ENCODE measurements at regions not wholly inside any gene's neighbourhood (a gene's known extent, or its start where the extent isn't known, plus 50 kb on each side); places are given as distances from the start of the nearest gene placed in this dataset.

DNA sequence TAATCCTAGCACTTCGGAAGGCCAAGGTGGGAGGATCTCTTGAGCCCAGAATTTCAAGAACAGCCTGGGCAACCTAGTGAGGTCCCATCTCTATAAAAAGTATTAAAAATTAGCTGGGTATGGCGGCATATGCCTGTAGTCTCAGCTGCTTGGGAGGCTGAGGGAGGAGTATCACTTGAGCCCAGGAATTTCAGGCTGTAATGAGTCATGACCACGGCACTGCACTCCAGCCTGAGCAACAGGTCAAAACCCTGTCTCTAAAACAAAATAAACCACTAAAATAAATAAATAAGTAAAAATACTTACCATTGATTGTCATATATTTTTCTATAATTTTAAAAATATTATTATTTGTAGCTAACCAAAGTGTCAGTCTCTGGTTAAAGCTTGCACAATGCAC is 315.6 kb upstream of the SMIM31 start:
- no peak overlapping the region for H3K27ac ChIP-seq
- no peaks in the 10 kb centered on the region for H3K4me1 ChIP-seq (ENCODE audit: control insufficient read depth in 1 of 2, low read depth in 2 of 2)
- TF ChIP-seq, protein P1, sequence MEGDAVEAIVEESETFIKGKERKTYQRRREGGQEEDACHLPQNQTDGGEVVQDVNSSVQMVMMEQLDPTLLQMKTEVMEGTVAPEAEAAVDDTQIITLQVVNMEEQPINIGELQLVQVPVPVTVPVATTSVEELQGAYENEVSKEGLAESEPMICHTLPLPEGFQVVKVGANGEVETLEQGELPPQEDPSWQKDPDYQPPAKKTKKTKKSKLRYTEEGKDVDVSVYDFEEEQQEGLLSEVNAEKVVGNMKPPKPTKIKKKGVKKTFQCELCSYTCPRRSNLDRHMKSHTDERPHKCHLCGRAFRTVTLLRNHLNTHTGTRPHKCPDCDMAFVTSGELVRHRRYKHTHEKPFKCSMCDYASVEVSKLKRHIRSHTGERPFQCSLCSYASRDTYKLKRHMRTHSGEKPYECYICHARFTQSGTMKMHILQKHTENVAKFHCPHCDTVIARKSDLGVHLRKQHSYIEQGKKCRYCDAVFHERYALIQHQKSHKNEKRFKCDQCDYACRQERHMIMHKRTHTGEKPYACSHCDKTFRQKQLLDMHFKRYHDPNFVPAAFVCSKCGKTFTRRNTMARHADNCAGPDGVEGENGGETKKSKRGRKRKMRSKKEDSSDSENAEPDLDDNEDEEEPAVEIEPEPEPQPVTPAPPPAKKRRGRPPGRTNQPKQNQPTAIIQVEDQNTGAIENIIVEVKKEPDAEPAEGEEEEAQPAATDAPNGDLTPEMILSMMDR (IDR thresholded peaks at IDR 0.05) = no peak
- DNase-seq (ENCODE audit: low spot score) (no peak), ATAC-seq (ENCODE audit: insufficient number of reproducible peaks, low FRiP score, low read depth) (no peak)
- no peaks in the 10 kb centered on the region for H3K9me3 ChIP-seq
- no peaks in the 10 kb centered on the region for H3K36me3 ChIP-seq
- no peak overlapping the region for H3K4me3 ChIP-seq
- H3K27me3 ChIP-seq (replicated peaks; ENCODE audit: insufficient read depth) = no peaks in the 10 kb centered on the region

DNA sequence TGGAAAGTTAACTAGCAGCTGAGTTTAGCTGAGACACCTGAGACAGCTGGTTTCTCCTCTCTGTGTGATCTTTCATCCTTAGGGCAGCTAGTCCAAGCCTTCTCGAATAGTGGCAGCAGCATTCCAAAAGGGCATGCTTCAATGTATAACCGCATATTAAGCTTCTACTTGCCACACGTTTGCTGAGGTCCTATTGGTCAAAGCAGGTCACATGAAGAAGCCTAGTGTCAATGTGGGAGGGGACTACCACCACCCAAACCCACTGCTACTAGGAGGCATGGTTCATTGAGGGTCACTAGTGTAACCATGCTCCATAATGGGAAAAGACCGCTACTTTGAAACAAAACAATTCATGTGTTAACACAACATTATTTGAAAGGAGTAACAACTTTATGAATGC is 314.9 kb upstream of the SMIM31 start:
- Histone ChIP-seq H3K9me3 (no peaks in the 10 kb centered on the region), H3K4me1 (ENCODE audit: control insufficient read depth in 1 of 2, low read depth in 2 of 2) (no peaks in the 10 kb centered on the region), H3K27me3 (replicated peaks; ENCODE audit: insufficient read depth) (no peaks in the 10 kb centered on the region), H3K36me3 (no peaks in the 10 kb centered on the region), H3K4me3 (no peak overlapping the region), H3K27ac (no peak overlapping the region)
- TF ChIP-seq, protein P1 (IDR thresholded peaks at IDR 0.05) = no peak
- DNase-seq (ENCODE audit: low spot score) (no peak), ATAC-seq (ENCODE audit: insufficient number of reproducible peaks, low FRiP score, low read depth) (no peak)

DNA sequence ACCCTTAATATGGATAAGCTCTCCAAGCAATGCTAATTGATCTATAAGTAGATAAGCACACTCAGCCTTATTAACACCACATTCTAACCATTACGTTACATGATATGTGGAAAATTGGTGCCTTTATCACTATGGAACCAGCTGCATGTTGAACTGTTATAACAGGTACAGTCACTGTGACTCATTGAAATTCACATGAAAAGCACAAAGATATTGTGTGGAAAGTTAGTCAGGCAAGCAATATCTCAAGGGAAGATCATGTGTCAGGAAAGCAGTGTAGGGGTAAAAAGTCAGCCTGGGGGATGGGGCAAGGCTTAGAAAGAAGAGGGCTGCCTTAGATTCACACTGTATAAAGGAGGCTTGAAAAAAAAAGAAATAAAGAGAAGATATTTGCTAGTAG is 313.7 kb upstream of the SMIM31 start:
- TF ChIP-seq, protein P1 (IDR thresholded peaks at IDR 0.05) = no peak

DNA sequence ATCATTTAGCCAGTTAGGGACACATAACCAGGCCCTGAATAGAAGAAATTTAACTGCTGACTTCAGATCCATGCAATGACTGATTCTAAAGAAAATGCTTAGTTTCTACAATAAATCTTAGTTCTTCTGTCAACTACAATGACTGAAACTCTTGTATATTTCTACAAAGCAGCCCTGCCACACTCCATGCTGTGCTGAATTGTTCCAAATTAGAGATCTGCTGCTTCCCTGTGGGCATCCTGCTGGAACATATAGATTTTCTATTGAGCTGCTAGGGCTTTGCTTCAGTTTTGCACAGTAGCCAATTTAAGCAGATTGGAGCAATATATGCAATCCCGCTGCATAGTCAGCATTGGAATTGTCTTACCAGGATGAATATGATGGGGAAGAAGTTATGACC is 312.8 kb upstream of the SMIM31 start:
- Histone ChIP-seq H3K9me3 (no peaks in the 10 kb centered on the region), H3K27me3 (replicated peaks; ENCODE audit: insufficient read depth) (no peaks in the 10 kb centered on the region), H3K27ac (no peak overlapping the region), H3K4me1 (ENCODE audit: control insufficient read depth in 1 of 2, low read depth in 2 of 2) (no peaks in the 10 kb centered on the region), H3K4me3 (no peak overlapping the region), H3K36me3 (no peaks in the 10 kb centered on the region)
- TF ChIP-seq, protein P1 (IDR thresholded peaks at IDR 0.05) = no peak
- DNase-seq (ENCODE audit: low spot score) (no peak), ATAC-seq (ENCODE audit: insufficient number of reproducible peaks, low FRiP score, low read depth) (no peak)

More for the DNA sequence above, 313.7 kb upstream of the SMIM31 start:
- H3K4me3 ChIP-seq = no peak overlapping the region
- no peak overlapping the region for H3K27ac ChIP-seq
- no peak for DNase-seq (ENCODE audit: low spot score)
- no peaks in the 10 kb centered on the region for H3K9me3 ChIP-seq
- no peak for ATAC-seq (ENCODE audit: insufficient number of reproducible peaks, low FRiP score, low read depth)
- H3K27me3 ChIP-seq (replicated peaks; ENCODE audit: insufficient read depth) = no peaks in the 10 kb centered on the region
- H3K4me1 ChIP-seq (ENCODE audit: control insufficient read depth in 1 of 2, low read depth in 2 of 2) = no peaks in the 10 kb centered on the region
- no peaks in the 10 kb centered on the region for H3K36me3 ChIP-seq

DNA sequence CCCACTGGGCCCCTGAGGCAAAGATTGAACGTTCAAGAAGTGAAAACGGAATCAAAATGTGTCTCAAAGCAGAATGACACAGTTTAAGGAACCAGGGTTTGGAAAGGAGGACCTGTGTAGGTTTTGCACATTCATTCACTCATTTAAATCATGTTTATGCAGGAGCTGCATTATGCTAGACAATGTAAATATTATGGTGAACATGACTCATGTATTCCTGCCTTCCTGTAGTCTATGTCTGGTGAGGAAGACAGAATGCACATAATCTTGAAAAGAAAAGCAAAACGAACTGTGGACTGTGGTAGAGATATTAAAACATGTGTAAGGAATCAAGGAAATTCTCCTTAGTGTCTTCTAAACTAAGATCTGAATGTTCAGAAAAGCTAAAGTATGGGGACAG is 311.8 kb upstream of the SMIM31 start:
- Histone ChIP-seq H3K27ac (no peak overlapping the region), H3K36me3 (no peaks in the 10 kb centered on the region), H3K4me3 (no peak overlapping the region), H3K9me3 (no peaks in the 10 kb centered on the region), H3K27me3 (replicated peaks; ENCODE audit: insufficient read depth) (no peaks in the 10 kb centered on the region), H3K4me1 (ENCODE audit: control insufficient read depth in 1 of 2, low read depth in 2 of 2) (no peaks in the 10 kb centered on the region)
- ATAC-seq (ENCODE audit: insufficient number of reproducible peaks, low FRiP score, low read depth) (no peak), DNase-seq (ENCODE audit: low spot score) (no peak)
- TF ChIP-seq, protein P1 (IDR thresholded peaks at IDR 0.05) = no peak
